Spleen (tissue), 7 donors: ENCODE measurements at regions not wholly inside any gene's neighbourhood (a gene's known extent, or its start where the extent isn't known, plus 50 kb on each side); places are given as distances from the start of the nearest gene placed in this dataset.

Experiments used
- POLR2A ChIP-seq, 3 donors: fragments of 450-650 bp; IDR thresholded peaks; one replicate each; pipeline ENCODE4 v1.5.1; 2017; ENCODE audit warnings: antibody characterized with exemption in 3 of 3, mild to moderate bottlenecking in 1 of 3
- POLR2AphosphoS5 ChIP-seq, 3 donors: sonication (generic); formaldehyde crosslinking; IDR thresholded peaks; one replicate each; pipeline ENCODE4 v1.5.1; 2017; ENCODE audit warnings: antibody characterized with exemption in 3 of 3
- TF ChIP-seq, protein P1 (sequence below), 11 experiments: fragments of 200-600 bp in 7 of 11; fragments of 450-650 bp in 4 of 11; sonication (generic) in 4 of 11; IDR thresholded peaks in 8 of 11; conservative IDR thresholded peaks in 3 of 11; 1 replicate in 7 of 11; 2 replicates in 4 of 11; pipeline versions ENCODE4 v1.4.0 to v1.8.0; 2016 to 2021; ENCODE audit warnings: antibody characterized with exemption in 11 of 11, inconsistent platforms in 4 of 11, mild to moderate bottlenecking in 1 of 11
- donor health status: DM: no; HTN: no; CAD: no; lungs with moderate emphysema.
- donor health status: DM: no; HTN: no; CAD: no.
- donor health status: DM: no; HTN: no; CAD: no.

- TF ChIP-seq POLR2A (IDR thresholded peaks at IDR 0.05) (no peak), POLR2AphosphoS5 (IDR thresholded peaks at IDR 0.05) (no peak)
- TF ChIP-seq, protein P1, sequence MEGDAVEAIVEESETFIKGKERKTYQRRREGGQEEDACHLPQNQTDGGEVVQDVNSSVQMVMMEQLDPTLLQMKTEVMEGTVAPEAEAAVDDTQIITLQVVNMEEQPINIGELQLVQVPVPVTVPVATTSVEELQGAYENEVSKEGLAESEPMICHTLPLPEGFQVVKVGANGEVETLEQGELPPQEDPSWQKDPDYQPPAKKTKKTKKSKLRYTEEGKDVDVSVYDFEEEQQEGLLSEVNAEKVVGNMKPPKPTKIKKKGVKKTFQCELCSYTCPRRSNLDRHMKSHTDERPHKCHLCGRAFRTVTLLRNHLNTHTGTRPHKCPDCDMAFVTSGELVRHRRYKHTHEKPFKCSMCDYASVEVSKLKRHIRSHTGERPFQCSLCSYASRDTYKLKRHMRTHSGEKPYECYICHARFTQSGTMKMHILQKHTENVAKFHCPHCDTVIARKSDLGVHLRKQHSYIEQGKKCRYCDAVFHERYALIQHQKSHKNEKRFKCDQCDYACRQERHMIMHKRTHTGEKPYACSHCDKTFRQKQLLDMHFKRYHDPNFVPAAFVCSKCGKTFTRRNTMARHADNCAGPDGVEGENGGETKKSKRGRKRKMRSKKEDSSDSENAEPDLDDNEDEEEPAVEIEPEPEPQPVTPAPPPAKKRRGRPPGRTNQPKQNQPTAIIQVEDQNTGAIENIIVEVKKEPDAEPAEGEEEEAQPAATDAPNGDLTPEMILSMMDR (IDR thresholded peaks at IDR 0.05 in 8 of 11, conservative IDR thresholded peaks at IDR 0.05 in 3 of 11) = no peak
These were observed 396.2 kb upstream of the NAALADL2 start for GRCh38 chr3:174462916-174463315.
